Neural cell (in vitro differentiated cells): ENCODE measurements at regions not wholly inside any gene's neighbourhood (a gene's known extent, or its start where the extent isn't known, plus 50 kb on each side); places are given as distances from the start of the nearest gene placed in this dataset.

Source experiments
- H2AFZ ChIP-seq: fragments of 200-600, 300-800 bp; sonication (generic), shearing (Covaris generic); 2 replicates; pipeline ENCODE4 v1.6.0; 2014; ENCODE audit warnings: low read depth, mild to moderate bottlenecking, antibody characterized with exemption, low read length, moderate library complexity
- H3F3A ChIP-seq: fragments of 200-600 bp; shearing (Covaris generic); 2 replicates; pipeline ENCODE4 v1.6.1; 2016; ENCODE audit warnings: mild to moderate bottlenecking, moderate library complexity, mixed read lengths, antibody characterized with exemption, low read length; ENCODE audit not compliant: insufficient read depth, poor library complexity, severe bottlenecking
- H3K27ac ChIP-seq: fragments of 200-600, 300-800 bp; sonication (generic), shearing (Covaris generic); 2 replicates; pipeline ENCODE4 v1.5.1; 2014; ENCODE audit warnings: mild to moderate bottlenecking, low read length, moderate library complexity
- H3K27me3 ChIP-seq: fragments of 300-800, 200-600 bp; sonication (generic), shearing (Covaris generic); 2 replicates; pipeline ENCODE4 v1.6.0; 2014; ENCODE audit warnings: mild to moderate bottlenecking, low read depth, low read length, moderate library complexity; ENCODE audit not compliant: insufficient read depth
- H3K36me3 ChIP-seq: fragments of 300-800, 200-600 bp; sonication (generic), shearing (Covaris generic); 2 replicates; pipeline ENCODE4 v1.5.1; 2014; ENCODE audit warnings: mild to moderate bottlenecking, antibody characterized with exemption, low read length, moderate library complexity; ENCODE audit not compliant: insufficient read depth
- H3K4me2 ChIP-seq: fragments of 300-800, 200-600 bp; sonication (generic), shearing (Covaris generic); 2 replicates; pipeline ENCODE4 v1.6.0; 2014; ENCODE audit warnings: mild to moderate bottlenecking, low read length
- H3K4me3 ChIP-seq: fragments of 300-800, 200-600 bp; sonication (generic), shearing (Covaris generic); 2 replicates; pipeline ENCODE4 v1.5.1; 2014; ENCODE audit warnings: mild to moderate bottlenecking, low read length, moderate library complexity
- H3K79me2 ChIP-seq: fragments of 200-600 bp; shearing (Covaris generic); replicated peaks from 2 replicates; pipeline ENCODE4 v1.6.0; 2014; ENCODE audit warnings: mild to moderate bottlenecking, low read length, moderate library complexity; ENCODE audit not compliant: insufficient read depth
- H3K9ac ChIP-seq: fragments of 300-800, 200-600 bp; sonication (generic), shearing (Covaris generic); 2 replicates; pipeline ENCODE4 v1.6.1; 2016; ENCODE audit warnings: mild to moderate bottlenecking, low read length, mixed read lengths
- H3K9me2 ChIP-seq: fragments of 200-600 bp; shearing (Covaris generic); 2 replicates; pipeline ENCODE4 v1.6.1; 2016; ENCODE audit warnings: mild to moderate bottlenecking, low read length, mixed read lengths; ENCODE audit not compliant: insufficient read depth
- H3K9me3 ChIP-seq: fragments of 200-600, 300-800 bp; sonication (generic), shearing (Covaris generic); 2 replicates; pipeline ENCODE4 v1.6.1; 2016; ENCODE audit warnings: mild to moderate bottlenecking, mixed run types, low read length, moderate library complexity, mixed read lengths
- H4K20me1 ChIP-seq: fragments of 200-600 bp; shearing (Covaris generic); 2 replicates; pipeline ENCODE4 v1.6.1; 2016; ENCODE audit warnings: mild to moderate bottlenecking, mixed run types; ENCODE audit not compliant: insufficient read depth
- CTCF ChIP-seq: fragments of 450-650 bp; IDR thresholded peaks from 2 replicates; pipeline ENCODE4 v1.5.1; 2014; ENCODE audit warnings: antibody characterized with exemption, mild to moderate bottlenecking, moderate library complexity; ENCODE audit not compliant: poor library complexity, severe bottlenecking
- EP300 ChIP-seq: fragments of 450-650 bp; conservative IDR thresholded peaks from 2 replicates; pipeline ENCODE4 v1.6.1; 2014; ENCODE audit warnings: antibody characterized with exemption, mild to moderate bottlenecking, moderate library complexity; ENCODE audit not compliant: poor library complexity, severe bottlenecking
- EZH2 ChIP-seq: fragments of 200-600, 300-800 bp; shearing (Covaris generic), sonication (generic); IDR thresholded peaks from 2 replicates; pipeline ENCODE4 v1.6.1; 2014; ENCODE audit warnings: antibody characterized with exemption, low read length, borderline replicate concordance, mild to moderate bottlenecking; ENCODE audit not compliant: insufficient read depth, poor library complexity, severe bottlenecking
- MXI1 ChIP-seq: fragments of 450-650 bp; conservative IDR thresholded peaks from 2 replicates; pipeline ENCODE4 v1.6.1; 2014; ENCODE audit warnings: antibody characterized with exemption, mild to moderate bottlenecking; ENCODE audit not compliant: poor library complexity, severe bottlenecking
- POLR2AphosphoS5 ChIP-seq: IDR thresholded peaks from 2 replicates; pipeline ENCODE4 v1.6.1; 2012
- RAD21 ChIP-seq: fragments of 450-650 bp; conservative IDR thresholded peaks from 2 replicates; pipeline ENCODE4 v1.6.1; 2014; ENCODE audit warnings: antibody characterized with exemption, mild to moderate bottlenecking, moderate library complexity
- REST ChIP-seq: IDR thresholded peaks from 2 replicates; pipeline ENCODE4 v1.6.1; 2012; ENCODE audit warnings: borderline replicate concordance
- SMC3 ChIP-seq: fragments of 450-650 bp; conservative IDR thresholded peaks from 2 replicates; pipeline ENCODE4 v1.6.1; 2014; ENCODE audit warnings: antibody characterized with exemption, mild to moderate bottlenecking, moderate library complexity; ENCODE audit not compliant: poor library complexity
- TAF1 ChIP-seq: IDR thresholded peaks from 2 replicates; pipeline ENCODE4 v1.6.1; 2012; ENCODE audit warnings: low read depth

- Histone ChIP-seq H2AFZ (no peak overlapping the region), H3K9ac (no peak overlapping the region), H3K4me3 (no peak overlapping the region)
These were observed 414.2 kb upstream of the MTPN start for GRCh38 chr7:136391371-136391770.

GRCh38 chr7:136389933-136390332, 412.8 kb upstream of the MTPN start:
- no peaks in the 10 kb centered on the region for H3K79me2 ChIP-seq
- H3K9ac ChIP-seq: no peak overlapping the region
- TF ChIP-seq EP300 (no peak), CTCF (no peak), MXI1 (no peak), RAD21 (no peak), SMC3 (no peak), EZH2 (no peak)
- no peaks in the 10 kb centered on the region for H3K9me3 ChIP-seq
- H3K4me2 ChIP-seq: no peak overlapping the region
- no peaks in the 10 kb centered on the region for H3K27me3 ChIP-seq
- H4K20me1 ChIP-seq: no peaks in the 10 kb centered on the region
- H3K4me3 ChIP-seq: no peak overlapping the region
- no peak overlapping the region for H2AFZ ChIP-seq
- H3K9me2 ChIP-seq: no peaks in the 10 kb centered on the region
- no peaks in the 10 kb centered on the region for H3K36me3 ChIP-seq
- H3K27ac ChIP-seq: no peak overlapping the region
- H3F3A ChIP-seq: no peaks in the 10 kb centered on the region

More at GRCh38 chr7:136391371-136391770, 414.2 kb upstream of the MTPN start:
- Histone ChIP-seq H3K9me3 (no peaks in the 10 kb centered on the region), H3K9me2 (no peaks in the 10 kb centered on the region), H3K27ac (no peak overlapping the region), H3K79me2 (no peaks in the 10 kb centered on the region), H3F3A (no peaks in the 10 kb centered on the region), H3K4me2 (no peak overlapping the region), H4K20me1 (no peaks in the 10 kb centered on the region), H3K27me3 (no peaks in the 10 kb centered on the region), H3K36me3 (no peaks in the 10 kb centered on the region)
- TF ChIP-seq RAD21: no peak
- no peak for TF ChIP-seq REST
- TF ChIP-seq SMC3: no peak
- TF ChIP-seq POLR2AphosphoS5: no peak
- no peak for TF ChIP-seq MXI1
- TF ChIP-seq CTCF: no peak
- no peak for TF ChIP-seq EP300
- no peak for TF ChIP-seq EZH2
- TF ChIP-seq TAF1: no peak
